Activated CD4-positive, alpha-beta T cell treated with anti-CD3 and anti-CD28 coated beads, Interleukin-2, amount 50 U/mL, for 24 hours (primary cell): ENCODE measurements at regions not wholly inside any gene's neighbourhood (a gene's known extent, or its start where the extent isn't known, plus 50 kb on each side); places are given as distances from the start of the nearest gene placed in this dataset.

Experiments used
- DNase-seq, 2 donors: peaks; one replicate each; pipeline ENCODE4 v3.0.0-alpha.2; 2020; ENCODE audit warnings: low read depth in 1 of 2, low spot score in 1 of 2

DNA sequence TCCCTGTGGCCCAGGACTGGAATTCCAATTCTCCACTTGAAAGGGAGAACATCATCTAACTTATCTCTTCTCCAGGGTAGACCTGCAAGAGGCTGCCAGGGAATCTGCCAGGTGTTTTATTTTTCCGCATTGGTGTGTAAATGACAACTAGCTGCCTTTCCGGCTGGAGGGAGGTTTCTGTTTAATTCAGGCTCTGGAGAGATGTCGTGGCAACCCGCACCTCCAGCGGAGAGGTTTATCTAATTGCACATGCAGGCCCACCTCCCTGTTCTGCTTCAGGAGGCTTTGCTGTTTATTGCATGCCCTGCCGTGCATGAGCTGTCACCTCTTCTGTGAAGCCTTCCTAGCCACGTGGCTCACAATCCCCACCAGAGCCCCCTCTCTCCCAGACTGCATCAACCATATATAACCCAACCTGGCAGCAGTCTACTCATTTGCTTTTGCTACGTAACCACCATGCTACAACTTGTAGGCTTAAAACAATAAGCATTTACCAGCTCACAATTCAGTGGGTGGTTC lies 151.6 kb downstream of the C1orf94 start:
- DNase-seq = no peak

DNA sequence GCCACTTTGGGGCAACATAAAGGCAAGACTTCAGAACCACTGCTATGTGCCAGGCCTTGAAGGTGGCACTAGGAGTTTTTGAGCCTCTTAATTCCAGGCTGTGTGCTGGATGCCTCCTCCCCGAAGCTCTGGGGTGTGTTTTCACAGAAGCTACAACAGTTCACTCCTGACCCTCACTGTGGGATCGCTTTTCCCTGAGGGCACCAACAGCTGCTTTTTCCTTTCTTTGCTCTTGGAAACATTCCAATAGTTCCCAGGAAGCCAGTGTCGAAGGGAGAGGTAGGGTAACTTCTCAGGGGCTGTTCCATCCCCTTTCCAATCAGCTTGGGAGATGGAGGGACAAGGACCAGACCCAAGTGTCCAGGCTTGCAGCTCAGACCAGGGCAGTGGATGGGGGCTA lies 153.4 kb downstream of the C1orf94 start:
- no peak for DNase-seq

DNA sequence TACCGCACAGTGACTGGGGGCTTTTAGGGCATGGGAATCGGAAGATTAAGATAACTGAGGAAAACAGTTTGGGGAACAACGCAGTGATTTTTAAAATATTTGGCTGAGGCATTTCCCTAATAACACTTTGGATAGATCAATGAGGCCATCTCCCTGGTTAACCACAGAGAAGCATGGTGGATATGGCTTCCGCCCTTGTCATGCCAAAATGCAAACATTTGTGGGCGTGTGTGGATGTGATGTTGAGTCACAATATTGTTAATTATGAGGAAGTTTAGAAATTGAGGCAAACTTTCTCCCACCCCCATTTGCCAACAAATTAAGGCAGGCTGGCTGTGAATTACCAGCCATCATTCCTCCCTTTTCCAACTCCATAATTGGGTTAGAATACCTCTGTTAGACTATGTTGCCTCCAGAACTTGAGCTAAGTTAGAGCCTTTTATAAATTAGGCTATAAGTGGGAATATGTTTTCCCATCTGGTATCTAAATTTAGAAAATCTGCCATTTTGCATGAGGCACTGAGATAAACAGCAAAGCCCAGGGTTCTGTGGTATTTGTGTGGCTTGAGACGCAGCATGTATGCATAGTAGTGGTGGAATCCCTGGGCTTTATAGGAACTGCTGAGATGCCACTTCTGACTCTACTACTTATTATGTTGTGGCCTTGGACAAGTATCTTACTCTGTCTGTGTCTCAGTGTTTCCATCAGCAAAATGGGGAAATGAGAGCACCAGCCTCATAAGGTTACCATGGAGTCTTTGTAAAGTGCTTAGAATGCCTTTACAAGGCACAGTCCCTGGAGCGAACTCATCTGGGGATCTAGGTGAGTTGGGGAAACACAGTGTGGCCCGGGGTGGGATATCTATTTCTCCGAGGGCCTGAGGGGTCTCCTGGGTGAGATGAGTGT lies 154.6 kb downstream of the C1orf94 start:
- DNase-seq = no peak

DNA sequence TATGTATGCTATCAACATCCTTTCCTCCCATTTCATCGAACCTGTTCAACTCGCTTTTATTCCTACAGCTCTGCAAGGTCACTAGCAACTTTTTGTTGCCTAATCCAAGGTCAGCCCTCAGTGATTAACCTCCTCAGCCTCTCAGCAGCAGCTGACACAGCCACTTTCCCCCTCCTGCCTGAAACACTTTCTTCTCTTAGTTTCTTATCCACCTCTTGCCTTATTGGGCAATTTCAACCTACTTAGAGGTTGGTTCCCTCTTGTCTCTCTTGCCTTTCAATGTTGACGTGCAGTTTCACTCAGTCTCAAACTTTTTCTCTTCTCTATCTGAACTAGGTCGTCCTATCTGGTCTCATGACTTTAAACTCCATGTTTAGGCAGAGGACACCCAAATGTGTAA lies 156.3 kb downstream of the C1orf94 start:
- no peak for DNase-seq

DNA sequence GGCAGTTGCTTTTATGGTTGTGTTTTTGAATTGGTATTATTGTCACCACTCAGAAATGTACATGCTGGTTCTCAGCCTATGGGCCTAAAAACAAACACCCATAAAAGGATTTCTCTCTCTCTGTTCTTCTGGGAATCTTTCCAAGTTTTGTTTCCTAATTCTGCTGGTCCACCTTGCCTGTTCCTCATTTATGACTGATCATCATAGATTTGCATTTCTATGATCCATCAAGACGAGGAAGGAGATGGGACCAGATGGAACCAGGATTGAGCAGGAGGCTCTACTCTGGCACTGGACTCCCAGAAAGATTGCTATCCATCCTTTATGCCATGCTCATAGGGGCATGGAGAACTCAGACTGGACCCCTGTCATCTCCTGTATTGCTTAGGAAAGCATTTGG lies 162.2 kb downstream of the C1orf94 start:
- no peak for DNase-seq

DNA sequence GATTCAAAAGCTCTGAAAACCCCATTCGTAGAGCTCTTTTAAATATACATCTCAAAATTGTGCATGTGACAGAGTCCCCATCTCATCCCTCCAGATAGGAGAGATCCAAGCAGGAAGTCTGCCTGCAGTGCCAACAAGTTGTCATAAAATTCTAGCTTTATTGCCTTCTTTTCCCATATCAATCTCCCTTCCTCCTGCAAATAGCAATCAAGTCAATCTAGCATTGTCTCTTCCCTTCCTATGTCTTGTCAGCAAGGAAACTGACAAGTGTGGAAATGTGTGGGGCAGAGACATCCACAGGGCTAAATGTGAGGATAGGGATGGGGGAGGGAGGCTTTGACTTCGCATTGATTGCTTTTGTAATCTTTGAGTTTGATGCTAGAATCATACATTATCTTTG lies 165.2 kb downstream of the C1orf94 start:
- no peak for DNase-seq

DNA sequence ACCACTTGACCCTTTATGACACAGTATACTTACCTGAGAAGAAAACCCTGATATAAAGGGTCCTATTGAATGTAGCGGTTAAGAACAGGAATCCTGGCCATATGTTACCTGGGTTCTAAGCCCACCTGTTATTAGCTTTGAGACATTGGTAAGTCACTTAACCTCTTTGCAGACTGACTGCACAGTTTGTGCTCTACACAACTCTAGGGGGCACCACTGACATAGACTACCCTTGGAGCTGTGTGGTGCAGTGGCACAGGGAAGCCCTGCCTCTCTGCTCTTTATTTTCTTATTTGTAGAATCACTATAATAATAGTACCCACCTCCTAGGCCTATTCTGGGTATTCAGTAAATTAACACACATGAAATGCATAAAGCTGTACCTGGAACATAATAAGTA lies 165.6 kb downstream of the C1orf94 start:
- DNase-seq = no peak

DNA sequence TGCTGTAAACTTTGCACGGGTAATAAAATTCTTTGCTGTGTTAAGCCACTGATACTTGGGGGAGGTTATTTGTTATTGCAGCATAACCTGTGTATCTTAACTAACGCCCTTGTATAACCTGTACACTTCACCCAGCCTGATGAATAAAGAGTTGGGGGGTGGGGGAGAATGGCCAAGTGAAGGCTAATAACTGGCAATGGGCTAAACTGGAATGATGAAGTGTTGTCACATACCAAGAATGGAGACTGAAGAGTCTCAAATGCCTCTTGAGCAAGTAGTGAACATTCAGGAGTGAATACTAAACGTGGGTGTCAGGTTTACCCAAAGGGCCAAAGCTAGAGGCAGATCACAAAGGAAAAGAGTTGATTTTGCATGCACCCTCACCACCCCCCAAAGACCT lies 169.4 kb downstream of the C1orf94 start:
- DNase-seq = no peak

DNA sequence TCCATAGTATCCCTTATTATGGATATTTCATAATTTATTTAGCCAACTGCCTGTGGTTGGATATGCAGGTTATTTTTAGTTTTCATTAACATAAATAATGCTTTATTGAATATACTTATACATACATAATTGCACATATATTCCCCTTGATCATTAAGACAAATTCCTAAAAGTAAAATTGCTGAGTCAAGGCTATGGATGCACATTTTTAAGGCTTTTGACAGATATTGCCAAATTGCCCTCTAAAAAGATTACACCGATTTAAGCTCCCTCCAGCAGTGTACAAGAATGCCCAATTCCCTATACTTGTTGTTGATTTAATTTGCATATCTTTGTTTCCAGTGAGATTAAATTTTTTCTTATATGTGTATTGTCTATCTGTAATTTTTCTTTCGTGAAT lies 176.7 kb downstream of the C1orf94 start:
- DNase-seq = no peak

DNA sequence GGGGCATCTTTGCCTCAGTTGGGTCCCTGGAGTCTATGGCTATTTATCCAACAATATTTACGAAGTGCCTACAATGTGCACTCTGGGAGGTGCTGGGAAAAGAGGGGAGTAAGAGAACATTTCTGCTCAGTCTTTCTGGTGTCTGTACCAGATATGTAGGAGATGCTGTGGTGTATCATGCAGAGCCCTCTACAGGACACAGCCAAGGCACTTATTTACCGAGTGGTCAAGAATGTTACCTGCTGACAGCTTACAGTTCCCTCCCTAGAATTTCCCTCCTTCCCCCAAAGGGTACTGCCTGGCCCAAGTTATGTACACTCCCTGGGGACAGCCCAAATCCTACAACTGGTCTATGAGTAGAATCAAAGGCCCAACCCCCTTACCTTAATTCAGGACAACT lies 177.7 kb downstream of the C1orf94 start:
- DNase-seq = no peak

DNA sequence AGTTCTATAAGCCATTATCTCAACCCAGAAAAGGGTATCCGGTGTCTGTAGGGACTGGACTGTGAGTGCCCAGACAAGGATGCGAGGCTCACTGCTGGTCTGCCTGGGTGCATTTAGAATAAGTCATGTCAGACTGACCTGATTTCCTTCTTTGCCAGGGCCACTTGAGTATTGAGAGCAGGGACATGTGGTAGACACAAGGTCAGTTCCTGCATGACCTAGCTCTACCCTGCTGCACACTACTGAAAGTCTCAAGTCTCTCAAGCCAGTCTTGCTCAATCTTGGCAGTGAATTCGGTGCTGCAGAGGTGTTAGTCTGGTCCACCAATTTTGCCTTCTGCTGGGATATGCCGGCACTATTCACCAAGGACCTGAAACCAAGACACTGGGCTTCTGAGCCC lies 180.1 kb downstream of the C1orf94 start:
- DNase-seq = no peak

DNA sequence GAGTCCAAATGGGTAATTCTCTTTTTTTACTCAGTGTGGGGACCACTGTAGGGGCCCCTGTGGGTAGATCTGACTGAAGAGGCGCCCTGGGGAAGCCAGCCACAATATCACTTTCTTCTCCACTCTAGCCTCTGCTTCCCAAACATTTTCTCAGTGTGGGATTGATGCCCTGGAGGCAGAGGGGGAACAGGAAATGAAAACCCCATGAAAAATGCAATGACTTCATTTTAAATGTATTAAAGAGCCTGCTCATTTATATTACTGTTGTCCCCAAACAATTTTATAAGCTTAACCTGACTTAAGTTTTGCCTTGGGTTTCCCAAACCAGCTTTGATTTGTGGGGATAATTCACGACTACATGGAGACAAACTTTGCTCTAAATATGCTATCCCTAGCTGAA lies 181.9 kb downstream of the C1orf94 start:
- DNase-seq = no peak

DNA sequence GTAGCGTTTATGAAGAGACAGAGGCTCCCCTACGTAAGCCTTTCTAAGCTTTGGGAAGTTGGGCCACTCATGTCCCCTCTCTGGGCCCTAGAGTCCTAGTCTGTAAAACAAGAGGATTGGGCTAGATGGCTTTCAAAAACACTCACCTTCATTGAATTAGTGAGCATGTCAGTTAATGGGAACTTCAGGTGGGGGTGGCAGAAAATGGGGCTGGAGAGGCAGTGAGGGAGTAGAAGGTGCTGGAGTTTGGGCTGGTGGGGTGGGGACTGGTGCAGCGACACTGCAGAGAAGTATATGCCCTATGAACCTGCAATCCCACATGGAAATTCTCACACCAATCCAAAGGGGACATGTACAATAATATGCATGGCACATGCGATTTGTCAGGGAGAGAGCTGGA lies 182.7 kb downstream of the C1orf94 start:
- DNase-seq = no peak

DNA sequence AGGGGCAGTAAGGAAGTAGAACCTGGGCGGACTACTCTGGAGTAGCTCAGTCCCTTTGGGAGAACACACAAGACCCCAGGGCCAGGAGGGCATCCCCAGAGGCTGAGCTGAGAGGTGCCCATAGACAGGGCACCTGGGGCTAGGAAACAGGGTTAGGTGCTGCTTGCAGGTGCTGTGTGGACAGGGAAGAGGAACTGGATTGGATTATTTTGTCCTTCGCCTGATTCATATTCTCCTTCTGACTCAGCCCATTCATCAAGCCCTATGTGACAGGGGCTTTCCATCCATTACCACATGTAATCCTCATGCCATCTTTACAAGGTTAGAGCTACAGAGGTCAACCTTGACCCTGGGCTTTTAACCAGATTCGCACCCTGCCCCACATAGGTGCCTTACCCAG lies 183.9 kb downstream of the C1orf94 start:
- no peak for DNase-seq

DNA sequence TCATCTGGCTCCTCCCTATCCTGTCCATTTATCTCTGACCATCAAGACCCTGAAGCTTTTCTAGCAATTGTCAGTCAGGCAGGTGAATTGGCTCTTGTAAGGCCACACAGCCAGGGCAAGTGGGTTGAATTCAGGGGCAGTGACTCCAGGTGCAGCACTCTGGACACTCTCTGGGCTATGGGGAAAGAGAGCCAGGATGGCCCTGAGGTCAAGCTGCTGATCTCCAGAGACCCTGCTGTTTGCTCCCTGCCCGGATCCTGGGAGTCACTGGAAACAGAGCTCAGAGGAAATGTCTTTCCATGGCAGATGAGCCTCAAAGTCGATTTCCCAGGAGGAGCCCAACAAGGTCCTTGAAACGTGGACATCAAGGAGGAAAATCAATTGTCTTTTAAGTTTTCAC lies 184.4 kb downstream of the C1orf94 start:
- DNase-seq = no peak

DNA sequence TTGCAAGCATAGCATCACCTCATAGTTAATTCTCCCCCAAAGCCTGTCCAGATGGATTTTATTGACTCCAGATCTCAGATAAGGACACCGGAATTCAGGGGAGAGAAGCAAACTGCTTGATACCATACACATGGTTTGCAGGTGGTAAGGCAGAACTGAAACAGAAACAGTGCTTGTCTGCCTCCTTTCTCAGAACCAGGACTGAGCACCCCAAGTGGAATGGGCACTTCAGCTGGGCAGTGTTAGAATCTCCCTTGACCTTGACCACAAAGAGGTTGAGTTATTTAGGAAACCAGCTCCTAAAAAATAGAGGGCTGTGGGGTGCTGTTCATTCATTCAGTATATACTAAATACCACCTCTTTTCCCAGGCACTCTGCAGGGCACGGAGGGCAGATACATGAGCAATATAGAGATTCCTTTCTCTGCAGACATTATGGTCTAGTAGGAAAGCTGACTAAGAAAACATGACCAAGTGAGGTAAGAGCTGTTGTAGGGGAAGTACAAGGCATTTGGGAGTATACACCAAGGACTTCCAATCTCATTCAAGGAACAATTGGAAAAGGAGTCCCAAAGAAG lies 185.2 kb downstream of the C1orf94 start:
- no peak for DNase-seq

DNA sequence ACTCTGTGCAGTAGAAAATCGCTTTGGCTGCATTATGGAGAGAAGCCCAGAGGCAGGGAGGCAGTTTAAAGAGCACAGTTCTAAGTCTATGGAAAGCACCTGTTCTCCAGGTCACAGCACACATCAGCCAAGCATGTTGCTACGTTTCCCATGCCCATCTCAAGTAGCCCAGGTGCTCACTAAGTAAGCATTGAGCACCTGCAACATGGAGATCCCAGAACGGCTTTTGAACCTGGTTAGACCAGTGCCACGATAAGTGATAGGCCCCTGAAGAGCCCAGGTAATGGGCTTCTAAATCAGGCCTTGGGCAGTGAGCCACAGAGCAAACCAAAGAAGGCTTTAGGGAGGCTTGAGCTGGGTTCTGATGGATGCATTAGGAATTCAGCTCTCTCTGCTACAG lies 186.2 kb downstream of the C1orf94 start:
- no peak for DNase-seq

DNA sequence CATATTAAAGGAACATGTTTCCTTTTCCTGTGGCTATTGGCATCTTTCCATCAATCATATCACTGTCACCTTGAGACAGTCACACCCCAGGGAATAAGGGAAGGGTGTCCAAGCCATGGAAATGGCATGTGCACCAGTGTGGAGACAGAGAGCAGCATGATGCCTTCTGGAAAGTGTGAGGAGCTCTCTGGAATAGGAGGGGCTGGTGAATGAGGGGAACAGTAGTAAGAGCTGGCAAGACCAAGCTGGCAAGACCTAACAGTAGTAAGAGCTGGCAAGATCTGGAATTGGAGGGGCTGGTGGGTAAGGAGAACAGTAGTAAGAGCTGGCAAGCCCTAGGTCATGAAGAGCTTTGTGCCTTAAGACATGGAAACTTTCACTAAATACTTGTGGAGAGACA lies 186.7 kb downstream of the C1orf94 start:
- DNase-seq = no peak

DNA sequence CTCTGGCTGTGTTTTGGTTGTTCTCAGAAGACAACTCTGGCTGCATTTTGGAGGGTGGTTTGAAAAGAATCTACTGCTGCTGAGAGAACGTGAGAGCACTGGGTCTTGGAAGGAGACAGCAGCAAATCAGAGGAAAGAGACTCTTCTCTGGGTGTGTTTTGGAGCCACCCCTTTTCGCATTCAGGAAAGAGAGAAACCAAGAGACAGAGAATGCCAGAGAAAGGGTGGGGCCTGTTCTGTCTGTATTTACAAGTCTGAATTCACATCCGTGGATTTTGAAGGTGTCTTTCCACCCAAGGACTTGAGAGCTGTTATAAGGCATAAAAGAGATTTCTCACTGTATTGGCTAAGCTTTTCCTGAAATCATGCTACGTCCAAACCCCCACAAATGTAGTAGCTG lies 187.2 kb downstream of the C1orf94 start:
- DNase-seq = no peak

DNA sequence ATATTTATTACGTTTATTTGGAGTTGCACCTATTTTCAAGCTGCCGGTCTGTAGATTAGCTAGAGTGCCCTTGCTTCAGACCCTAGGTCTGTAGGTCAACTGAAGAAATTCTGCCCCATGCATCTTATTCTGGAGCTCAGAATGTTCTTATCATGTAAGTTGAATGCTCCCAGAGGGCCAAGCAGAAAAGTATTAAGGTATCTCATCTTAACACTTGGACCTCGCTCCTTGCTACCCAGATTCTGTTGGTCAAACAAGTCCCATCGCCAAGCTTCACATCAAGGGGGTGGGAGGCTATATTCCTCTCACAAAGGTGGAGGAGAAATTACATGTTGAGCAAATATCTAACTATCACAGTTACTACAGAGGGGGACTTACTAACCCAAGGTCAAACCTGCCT lies 187.7 kb downstream of the C1orf94 start:
- DNase-seq = no peak

DNA sequence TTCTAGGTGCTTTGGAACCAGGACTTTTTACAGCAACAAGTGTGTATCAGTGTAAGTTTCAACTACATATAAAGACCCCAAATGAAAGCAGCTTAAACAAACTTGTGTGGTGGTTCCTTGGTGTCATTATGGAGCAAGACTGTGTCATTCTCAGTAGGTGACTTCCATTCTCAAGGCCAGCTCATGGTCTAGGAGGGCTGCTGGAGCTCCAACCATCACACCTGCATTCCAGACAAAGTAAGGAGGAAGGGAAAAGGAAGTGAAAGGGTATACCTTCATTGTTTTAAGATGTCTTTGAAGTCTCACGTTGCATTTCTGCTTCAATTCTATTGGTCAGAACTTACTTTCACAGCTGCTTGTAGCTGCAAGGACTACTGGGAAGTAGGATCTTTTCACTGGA lies 188.6 kb downstream of the C1orf94 start:
- no peak for DNase-seq

DNA sequence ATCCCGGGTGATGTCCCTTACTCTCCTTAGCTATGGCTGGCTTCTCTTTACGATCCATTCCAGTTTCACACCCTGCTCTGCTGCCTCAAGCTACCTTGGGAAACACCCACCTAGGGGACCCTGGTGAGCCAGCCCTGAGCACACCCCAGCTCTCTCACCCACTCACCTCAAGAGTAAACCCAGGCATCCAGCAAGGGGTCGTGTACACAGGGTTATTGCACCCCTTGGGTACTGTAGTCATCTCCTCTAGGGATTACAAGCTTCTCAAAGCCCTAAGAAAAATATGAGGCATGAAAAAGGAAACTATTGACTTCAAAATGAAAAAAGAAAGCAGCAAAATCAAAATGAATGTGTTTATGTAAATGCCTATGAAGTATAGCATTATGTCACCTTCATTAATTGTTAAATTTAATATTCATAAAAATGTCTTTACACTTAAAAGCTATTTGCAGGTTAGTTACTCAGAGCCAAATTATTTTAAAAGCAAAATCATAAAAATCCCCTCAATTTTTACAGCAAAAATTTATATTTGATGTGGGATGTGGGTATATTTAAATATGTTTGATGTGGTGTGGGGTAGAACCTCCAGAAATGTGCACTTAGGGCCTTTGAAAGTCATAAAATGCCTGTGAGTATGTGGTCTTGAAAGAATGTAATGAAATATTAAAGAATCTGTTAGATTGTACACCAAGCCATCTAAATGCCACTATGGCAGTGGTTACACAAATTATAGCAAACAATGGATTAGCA lies 190.3 kb downstream of the C1orf94 start:
- DNase-seq = no peak
